Kidney tubule cell (primary cell): ENCODE measurements at regions not wholly inside any gene's neighbourhood (a gene's known extent, or its start where the extent isn't known, plus 50 kb on each side); places are given as distances from the start of the nearest gene placed in this dataset.
A peak's percentile ranks its signal among the peaks of the same experiment; 100 is the strongest.

Experiments
- DNase-seq: peaks from one replicate; pipeline ENCODE4 v3.0.0-alpha.2; 2018; ENCODE audit warnings: low spot score

DNA sequence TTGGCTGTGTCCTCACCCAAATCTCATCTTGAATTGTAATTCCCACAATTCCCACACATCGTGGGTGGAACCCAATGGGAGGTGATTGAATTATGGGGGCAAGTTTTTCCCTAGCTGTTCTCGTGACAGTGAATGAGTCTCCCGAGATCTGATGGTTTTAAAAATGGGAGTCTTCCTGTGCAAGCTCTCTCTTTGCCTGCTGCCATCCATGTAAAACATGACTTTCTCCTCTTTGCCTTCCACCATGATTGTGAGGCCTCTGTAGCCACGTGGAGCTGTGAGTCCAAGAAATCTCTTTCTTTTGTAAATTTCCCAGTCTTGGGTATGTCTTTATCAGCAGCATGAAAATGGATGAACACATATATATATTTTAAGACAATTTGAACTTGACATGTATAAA, 285.4 kb downstream of the BAMBI start:
- DNase-seq, result no peak

DNA sequence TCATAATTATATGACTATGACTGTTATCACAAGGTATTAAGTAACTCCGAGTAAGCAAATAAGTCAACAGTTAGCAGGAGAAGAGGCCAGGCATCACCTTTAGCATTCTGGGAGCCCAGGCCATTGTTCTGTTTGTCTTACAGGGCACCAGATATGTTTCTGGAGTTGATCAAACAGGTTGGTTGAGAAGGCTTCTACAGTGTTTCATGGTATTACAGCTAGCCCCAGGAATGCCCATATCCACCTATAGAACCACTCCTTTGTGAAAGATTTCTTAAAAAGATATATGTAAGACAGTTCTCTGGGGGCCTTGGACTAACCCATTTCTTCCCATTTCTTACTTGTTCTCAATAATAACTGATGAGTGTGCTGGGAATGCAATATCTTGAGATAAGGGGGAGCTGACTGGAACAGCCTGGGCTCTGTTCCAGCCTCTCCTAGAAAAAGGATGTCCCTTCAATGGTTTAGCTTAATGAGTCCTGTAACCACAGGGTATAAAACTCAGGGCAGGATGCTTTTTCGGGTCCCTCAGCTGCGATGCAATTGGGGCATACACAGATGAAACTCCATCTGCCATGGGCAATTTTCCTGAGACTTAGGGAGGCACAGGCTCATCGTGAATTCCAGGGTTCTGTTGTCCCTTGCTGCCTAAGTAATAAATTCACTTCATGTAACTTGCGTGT, 286.4 kb downstream of the BAMBI start:
- no peak for DNase-seq

DNA sequence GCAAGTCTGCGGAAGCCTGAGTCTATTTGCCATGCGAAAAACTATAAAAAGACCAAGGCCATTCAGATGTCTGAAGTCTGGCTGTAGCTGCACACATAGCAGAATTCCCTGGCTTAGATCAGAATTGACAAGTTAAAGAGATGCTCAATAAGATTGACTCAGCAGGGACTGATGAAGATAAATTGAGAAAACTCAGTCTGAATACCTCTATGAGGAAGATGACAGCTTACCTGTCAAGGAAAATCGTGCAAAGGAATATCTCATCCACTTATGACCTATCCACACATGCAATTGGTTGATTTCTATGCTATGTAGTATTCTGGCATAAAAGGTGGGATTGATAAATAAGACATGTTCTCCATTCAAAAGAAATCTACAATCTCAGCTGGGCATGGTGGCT, 288.6 kb downstream of the BAMBI start:
- DNase-seq, result no peak

DNA sequence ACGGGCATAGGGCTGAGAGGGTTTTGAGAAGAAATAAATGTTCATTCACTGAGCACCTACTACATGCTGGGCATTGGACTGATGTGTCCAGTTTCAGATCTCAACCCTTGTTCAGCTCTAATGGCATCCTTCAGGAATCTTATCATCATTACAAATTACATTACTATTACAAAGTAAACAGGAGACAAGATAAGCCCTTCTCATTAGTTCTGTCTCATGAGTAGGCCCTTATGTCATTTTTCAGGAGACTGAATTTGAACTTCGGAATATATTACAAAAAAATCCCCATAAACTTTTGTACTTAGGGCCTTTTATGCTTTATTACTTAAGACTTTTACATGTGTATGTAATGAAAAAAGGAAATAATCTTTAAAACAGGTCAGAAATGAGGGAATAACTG, 289.7 kb downstream of the BAMBI start:
- DNase-seq, result no peak

- no peak for DNase-seq
Observed at GRCh38 chr10:28969413-28969812, 292.1 kb downstream of the BAMBI start.

- no peak for DNase-seq
Observed at GRCh38 chr10:28970231-28970630, 292.9 kb downstream of the BAMBI start.

DNA sequence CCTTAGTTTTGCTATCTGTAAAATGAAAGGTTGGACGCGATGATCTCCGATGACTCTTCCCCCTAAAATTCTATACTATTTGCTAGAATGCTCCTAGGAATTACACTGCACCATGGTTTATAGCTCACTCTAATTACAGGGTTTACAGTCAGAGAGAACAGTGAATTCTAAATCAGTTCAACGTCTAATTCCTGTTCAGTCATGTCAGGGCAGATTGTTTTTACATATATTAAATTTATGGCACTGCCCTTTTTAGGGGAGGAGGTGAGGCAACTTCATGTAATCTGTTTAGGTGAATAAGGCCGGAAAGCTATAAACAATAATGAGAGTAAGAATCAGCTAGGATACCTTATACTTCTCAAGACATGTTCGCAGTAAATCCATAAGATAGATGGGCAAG, 293.9 kb downstream of the BAMBI start:
- DNase-seq, result no peak

- no peak for DNase-seq
Observed at GRCh38 chr10:28971764-28972163, 294.4 kb downstream of the BAMBI start.

- DNase-seq, result no peak
Observed at GRCh38 chr10:28973309-28973972, 296.1 kb downstream of the BAMBI start.

- DNase-seq, result peak; percentile 56
Observed at GRCh38 chr10:28975891-28976531, 298.7 kb downstream of the BAMBI start.

GRCh38 chr10:28977518-28977917, 300.2 kb downstream of the BAMBI start:
- DNase-seq, result no peak

- no peak for DNase-seq
Observed at GRCh38 chr10:28980264-28980663, 302.9 kb downstream of the BAMBI start.

DNA sequence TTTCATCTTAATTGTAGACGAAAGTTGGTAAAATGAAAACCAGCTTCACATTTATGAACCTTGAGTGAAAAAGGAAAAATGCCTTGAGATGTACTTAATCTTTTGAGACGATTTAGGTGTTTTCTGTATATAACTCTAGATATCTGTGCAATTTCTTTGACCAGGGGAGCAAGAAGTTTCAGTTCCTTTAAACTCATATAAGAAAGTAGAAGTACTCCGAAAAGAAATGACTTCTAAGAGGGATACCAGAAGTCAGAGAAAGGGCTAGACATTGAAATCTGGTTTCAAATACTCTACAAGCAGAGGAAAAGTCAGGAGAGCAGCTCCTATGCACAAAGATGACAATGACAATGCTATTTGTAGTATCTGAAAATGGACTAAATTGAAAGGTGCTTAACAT, 303.7 kb downstream of the BAMBI start:
- DNase-seq, result no peak

- DNase-seq, result no peak
Observed at GRCh38 chr10:28982974-28983373, 305.7 kb downstream of the BAMBI start.

DNA sequence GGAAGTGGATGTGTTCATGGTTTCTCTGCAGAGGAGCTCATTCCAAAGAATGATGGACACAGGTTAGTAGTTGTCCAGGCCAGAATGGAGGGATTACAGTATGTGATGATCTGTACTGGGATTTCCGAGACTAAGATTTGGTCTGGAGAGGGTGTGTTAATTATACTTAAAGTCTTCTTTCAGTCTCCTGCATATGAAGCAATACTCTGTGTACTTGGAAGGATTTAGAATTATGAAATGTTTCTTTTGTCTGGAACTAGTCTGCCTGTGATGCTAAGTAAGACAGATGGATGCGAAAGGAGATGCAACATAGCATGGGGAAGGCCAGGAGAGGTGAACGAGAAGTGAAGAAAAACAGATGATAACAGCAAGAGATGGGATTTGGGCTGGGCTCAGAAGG, 305.1 kb upstream of the LYZL1 start:
- no peak for DNase-seq

- DNase-seq, result peak; percentile 85
Observed at GRCh38 chr10:28984431-28984830, 304.4 kb upstream of the LYZL1 start.

DNA sequence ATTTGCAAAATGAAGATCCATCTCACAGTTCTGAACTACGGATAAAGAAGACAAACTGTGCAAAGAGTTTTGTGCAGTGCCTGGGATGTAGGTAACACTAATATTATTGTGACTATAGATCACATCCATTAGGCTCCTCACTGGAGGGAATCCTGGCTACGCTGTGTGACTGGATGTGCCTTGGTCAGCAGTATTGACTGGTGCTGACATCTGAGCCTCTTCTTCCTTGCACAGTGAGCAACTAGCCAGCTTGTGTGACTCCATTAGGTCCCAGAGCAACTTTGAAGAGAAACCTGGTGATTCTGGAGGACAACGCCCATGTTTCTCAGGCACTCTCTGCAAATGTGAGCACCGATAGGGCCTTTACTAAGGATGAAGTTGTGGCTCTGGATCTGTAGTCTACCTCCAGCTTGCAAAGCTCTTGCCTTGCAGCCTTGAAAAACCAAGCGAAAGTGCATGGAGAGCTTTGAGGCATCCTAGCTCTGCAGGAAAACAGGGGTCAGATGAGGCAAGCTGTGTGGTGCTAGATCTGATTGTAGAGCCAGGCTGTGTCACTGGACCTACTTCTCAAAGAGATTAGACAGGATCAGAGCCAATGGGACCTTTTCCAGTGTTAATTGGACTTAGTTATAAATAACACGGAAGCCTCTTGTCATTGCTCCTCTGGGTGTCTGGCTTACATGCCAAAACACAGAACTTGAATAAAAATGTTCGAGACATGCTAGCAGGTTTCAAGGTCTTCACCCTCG, 303.6 kb upstream of the LYZL1 start:
- DNase-seq, result no peak

GRCh38 chr10:28986117-28986792, 302.6 kb upstream of the LYZL1 start:
- DNase-seq, result peak; percentile 51

DNA sequence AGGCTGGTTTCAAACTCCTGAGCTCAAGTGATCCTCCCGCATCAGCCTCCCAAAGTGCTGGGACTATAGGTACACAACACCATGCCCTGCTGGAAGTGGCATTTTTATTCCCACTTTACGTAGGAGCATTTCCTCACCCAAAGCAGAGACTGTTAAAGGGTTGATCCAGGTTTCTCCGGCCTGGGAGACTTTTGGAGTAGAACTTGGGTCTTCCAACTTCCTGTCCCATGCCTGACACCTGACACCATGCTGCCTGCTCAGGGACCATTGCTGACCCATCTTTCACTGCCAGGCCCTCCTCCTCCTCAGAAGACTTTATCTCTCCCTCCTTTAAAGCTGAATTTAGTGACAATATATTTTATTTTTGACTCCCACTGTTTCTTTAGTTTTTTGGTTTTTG, 302.0 kb upstream of the LYZL1 start:
- no peak for DNase-seq

GRCh38 chr10:28987555-28988320, 301.1 kb upstream of the LYZL1 start:
- DNase-seq, result no peak

- DNase-seq, result no peak
Observed at GRCh38 chr10:28988980-28989379, 299.9 kb upstream of the LYZL1 start.
